ENCODE measurements at regions not wholly inside any gene's neighbourhood (a gene's known extent, or its start where the extent isn't known, plus 50 kb on each side); places are given as distances from the start of the nearest gene placed in this dataset.

DNA sequence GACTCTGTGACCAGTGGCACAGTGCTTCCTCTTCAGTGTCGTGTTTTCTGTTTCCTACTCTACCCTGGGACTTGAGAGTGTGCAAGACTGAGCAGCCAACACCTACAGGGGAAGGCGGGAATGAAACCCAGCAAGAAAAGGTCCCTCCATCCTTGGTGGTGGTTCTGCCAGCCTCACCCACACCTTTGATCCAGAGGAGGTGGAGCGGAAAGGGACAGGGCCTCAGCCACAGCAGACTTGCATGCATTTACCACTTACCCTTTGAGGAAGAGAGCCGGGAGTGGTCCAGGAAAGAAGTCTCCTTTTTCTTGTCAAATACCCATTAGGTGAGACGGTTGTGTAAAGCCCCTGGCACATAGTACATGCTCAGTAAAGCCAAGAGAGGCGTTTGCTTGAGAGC, 164.8 kb upstream of the ZNF536 start:
- DNase-seq, result no peak
- TF ChIP-seq CTCF (IDR thresholded peaks at IDR 0.05; ENCODE audit: control extremely low read depth, extremely low read depth), result no peak
- no peak for ATAC-seq (ENCODE audit: insufficient read depth, low FRiP score)
- Histone ChIP-seq H3K27ac (ENCODE audit: low read depth in 1 of 2, low read length in 1 of 2) (no peak overlapping the region), H3K27me3 (ENCODE audit: control insufficient read depth in 3 of 3, insufficient read depth in 3 of 3, low read length in 2 of 3) (peaks cover 0 to 3% (median 0%) of the 10 kb centered on the region in 3 donors), H3K9me3 (ENCODE audit: control insufficient read depth in 4 of 4, insufficient read depth in 3 of 4, low read length in 3 of 4) (peaks cover 0 to 8% (median 0%) of the 10 kb centered on the region in 4 donors), H3K4me1 (ENCODE audit: control insufficient read depth in 5 of 5, insufficient read depth in 5 of 5, low read length in 5 of 5) (no peaks in the 10 kb centered on the region), H3K36me3 (ENCODE audit: control insufficient read depth in 4 of 4, insufficient read depth in 4 of 4, low read length in 4 of 4) (no peaks in the 10 kb centered on the region), H3K9ac (ENCODE audit: insufficient read depth in 1 of 2, low read length in 2 of 2) (no peak overlapping the region), H3K4me3 (no peak overlapping the region)
- 75 to 79% methylated on average over 6 of the region's 6 CpGs for WGBS, 2 donors

DNA sequence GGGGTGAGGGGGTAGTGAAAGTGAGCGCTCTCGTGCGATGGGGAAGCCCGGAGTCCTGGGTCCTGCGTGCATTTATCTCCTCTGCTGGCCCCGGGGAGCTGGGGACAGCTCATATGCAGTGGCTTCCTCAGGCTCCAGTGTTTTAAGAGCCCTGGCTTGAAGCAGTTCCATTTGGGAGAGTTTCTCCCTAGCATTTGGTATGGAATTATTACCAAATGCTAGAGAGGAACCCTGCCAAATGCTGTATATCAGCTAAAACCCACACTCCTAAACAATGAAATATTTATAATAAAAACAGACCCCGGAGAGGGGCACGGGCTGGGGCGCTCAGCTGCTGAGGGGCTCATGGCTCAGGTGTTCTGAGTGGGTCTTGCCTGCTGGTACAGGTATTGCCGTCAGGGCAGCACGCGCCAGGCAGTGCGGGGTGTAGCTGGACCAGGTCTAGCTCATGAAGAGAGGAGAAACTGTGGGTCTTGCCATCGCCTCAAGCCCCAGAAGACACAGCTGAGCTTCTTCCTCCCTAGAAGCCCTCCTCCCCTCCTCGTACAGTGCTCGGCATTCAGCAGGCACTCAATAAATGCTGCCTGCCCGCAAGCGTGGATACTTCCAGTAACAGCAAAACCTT, 163.6 kb upstream of the ZNF536 start:
- WGBS, 2 donors, result 88 to 89% methylated on average over 18 of the region's 18 CpGs
- peaks cover 0 to 3% (median 2%) of the 10 kb centered on the region in 3 donors for H3K27me3 ChIP-seq (ENCODE audit: control insufficient read depth in 3 of 3, insufficient read depth in 3 of 3, low read length in 2 of 3)
- no peak overlapping the region for H3K4me3 ChIP-seq
- H3K36me3 ChIP-seq (ENCODE audit: control insufficient read depth in 4 of 4, insufficient read depth in 4 of 4, low read length in 4 of 4), result no peaks in the 10 kb centered on the region
- ATAC-seq (ENCODE audit: insufficient read depth, low FRiP score) (no peak), DNase-seq (no peak)
- peaks cover 0 to 8% (median 0%) of the 10 kb centered on the region in 4 donors for H3K9me3 ChIP-seq (ENCODE audit: control insufficient read depth in 4 of 4, insufficient read depth in 3 of 4, low read length in 3 of 4)
- H3K4me1 ChIP-seq (ENCODE audit: control insufficient read depth in 5 of 5, insufficient read depth in 5 of 5, low read length in 5 of 5), result no peaks in the 10 kb centered on the region
- TF ChIP-seq CTCF (IDR thresholded peaks at IDR 0.05; ENCODE audit: control extremely low read depth, extremely low read depth), result no peak
- no peak overlapping the region for H3K9ac ChIP-seq (ENCODE audit: insufficient read depth in 1 of 2, low read length in 2 of 2)
- no peak overlapping the region for H3K27ac ChIP-seq (ENCODE audit: low read depth in 1 of 2, low read length in 1 of 2)

DNA sequence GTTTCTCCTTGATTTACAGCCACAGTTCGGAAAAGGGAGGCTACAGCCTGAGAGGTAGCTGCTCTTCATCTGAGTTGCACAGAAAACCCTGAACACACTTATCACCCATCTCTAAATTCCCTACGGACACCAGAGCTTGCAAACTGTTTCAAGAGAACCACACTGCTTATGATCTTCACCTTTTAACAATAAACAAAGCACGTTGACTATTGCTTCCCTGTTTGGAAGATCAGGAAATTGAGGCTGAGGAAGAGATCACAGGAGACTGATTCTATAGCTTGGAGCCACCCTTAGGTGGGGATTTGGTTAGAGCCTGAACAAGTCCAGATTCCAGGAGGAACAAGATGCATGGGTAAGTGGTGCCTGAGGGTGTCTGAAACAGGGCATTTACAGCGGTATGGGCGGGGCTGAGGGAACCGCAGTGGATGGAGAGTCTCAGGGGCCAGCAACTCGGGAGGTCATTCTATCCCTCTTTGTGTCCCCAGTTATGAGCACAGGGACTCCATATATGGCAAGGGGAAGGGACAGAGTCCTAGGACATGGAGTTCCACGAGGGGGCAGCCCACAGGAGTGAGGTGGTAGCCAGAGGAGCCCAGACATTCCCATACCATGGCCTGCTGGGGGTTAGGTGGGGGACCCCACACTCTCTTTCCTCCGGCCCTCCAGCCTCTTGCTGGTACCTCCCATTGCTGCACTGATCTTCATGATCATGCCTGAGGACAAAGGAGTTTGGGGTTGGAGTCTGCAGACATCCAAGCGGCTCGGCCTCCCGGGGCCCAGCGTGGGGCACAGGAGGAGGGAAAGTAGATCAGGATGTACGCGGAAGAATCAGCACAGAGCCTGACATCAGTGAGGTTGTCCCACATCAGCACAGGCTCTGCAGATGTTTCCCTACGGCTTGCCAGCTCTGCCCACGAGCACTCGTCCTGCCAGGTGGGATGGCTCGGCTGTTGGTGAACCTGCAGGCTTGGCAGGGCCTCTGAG, 162.3 kb upstream of the ZNF536 start:
- Histone ChIP-seq H3K4me3 (no peak overlapping the region), H3K4me1 (ENCODE audit: control insufficient read depth in 5 of 5, insufficient read depth in 5 of 5, low read length in 5 of 5) (no peaks in the 10 kb centered on the region), H3K9me3 (ENCODE audit: control insufficient read depth in 4 of 4, insufficient read depth in 3 of 4, low read length in 3 of 4) (peaks cover 0 to 8% (median 0%) of the 10 kb centered on the region in 4 donors), H3K27me3 (ENCODE audit: control insufficient read depth in 3 of 3, insufficient read depth in 3 of 3, low read length in 2 of 3) (peaks cover 0 to 3% (median 2%) of the 10 kb centered on the region in 3 donors), H3K9ac (ENCODE audit: insufficient read depth in 1 of 2, low read length in 2 of 2) (no peak overlapping the region), H3K27ac (ENCODE audit: low read depth in 1 of 2, low read length in 1 of 2) (no peak overlapping the region), H3K36me3 (ENCODE audit: control insufficient read depth in 4 of 4, insufficient read depth in 4 of 4, low read length in 4 of 4) (no peaks in the 10 kb centered on the region)
- ATAC-seq (ENCODE audit: insufficient read depth, low FRiP score), result no peak
- 69 to 73% methylated on average over 19 of the region's 19 CpGs for WGBS, 2 donors
- no peak for DNase-seq
- no peak for TF ChIP-seq CTCF (IDR thresholded peaks at IDR 0.05; ENCODE audit: control extremely low read depth, extremely low read depth)
